ENCODE measurements at regions not wholly inside any gene's neighbourhood (a gene's known extent, or its start where the extent isn't known, plus 50 kb on each side); places are given as distances from the start of the nearest gene placed in this dataset.
"Not testable (repeated sequence)": the region's sequence is repeated elsewhere in the genome, so short reads cannot be mapped to it uniquely, and the experiment has no call there.

GRCh38 chr5:38790891-38791290 lies 54.9 kb upstream of the OSMR start:
- no peak for DNase-seq (ENCODE audit: low read depth)

- no peak for DNase-seq (ENCODE audit: low read depth)
These were observed 52.7 kb upstream of the OSMR start for GRCh38 chr5:38793099-38793498.

- DNase-seq (ENCODE audit: low read depth): not testable (repeated sequence)
These were observed 51.8 kb upstream of the OSMR start for GRCh38 chr5:38794037-38794436.

GRCh38 chr5:38794986-38795385 lies 50.8 kb upstream of the OSMR start:
- no peak for DNase-seq (ENCODE audit: low read depth)

GRCh38 chr5:38795986-38796741 lies 49.6 kb upstream of the OSMR start:
- no peak for DNase-seq (ENCODE audit: low read depth)
